ENCODE measurements at regions not wholly inside any gene's neighbourhood (a gene's known extent, or its start where the extent isn't known, plus 50 kb on each side); places are given as distances from the start of the nearest gene placed in this dataset.
A peak's percentile ranks its signal among the peaks of the same experiment; 100 is the strongest.

DNA sequence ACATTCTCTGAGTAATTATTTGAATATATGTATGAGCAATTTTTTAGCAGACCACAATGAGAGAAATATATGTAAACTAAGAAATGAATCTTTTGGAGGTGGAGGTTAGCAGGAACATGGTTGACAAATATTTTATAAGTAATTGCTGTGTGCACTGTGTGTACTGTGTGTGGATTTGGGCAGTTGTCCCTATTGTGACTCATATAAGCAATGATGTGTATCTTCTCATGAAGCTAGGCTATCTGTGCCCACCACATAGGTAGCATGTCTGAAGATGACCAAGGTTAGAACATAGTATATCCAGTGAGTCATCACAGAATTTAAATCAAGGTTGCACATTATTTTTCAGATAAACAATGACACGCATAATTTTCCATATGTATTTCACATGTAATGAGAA lies 713.9 kb upstream of the GBE1 start:
- DNase-seq (ENCODE audit: low read depth) = no peak
- H3K4me3 ChIP-seq (ENCODE audit: control insufficient read depth, low read depth, low read length) = no peak overlapping the region
- TF ChIP-seq, protein P1, sequence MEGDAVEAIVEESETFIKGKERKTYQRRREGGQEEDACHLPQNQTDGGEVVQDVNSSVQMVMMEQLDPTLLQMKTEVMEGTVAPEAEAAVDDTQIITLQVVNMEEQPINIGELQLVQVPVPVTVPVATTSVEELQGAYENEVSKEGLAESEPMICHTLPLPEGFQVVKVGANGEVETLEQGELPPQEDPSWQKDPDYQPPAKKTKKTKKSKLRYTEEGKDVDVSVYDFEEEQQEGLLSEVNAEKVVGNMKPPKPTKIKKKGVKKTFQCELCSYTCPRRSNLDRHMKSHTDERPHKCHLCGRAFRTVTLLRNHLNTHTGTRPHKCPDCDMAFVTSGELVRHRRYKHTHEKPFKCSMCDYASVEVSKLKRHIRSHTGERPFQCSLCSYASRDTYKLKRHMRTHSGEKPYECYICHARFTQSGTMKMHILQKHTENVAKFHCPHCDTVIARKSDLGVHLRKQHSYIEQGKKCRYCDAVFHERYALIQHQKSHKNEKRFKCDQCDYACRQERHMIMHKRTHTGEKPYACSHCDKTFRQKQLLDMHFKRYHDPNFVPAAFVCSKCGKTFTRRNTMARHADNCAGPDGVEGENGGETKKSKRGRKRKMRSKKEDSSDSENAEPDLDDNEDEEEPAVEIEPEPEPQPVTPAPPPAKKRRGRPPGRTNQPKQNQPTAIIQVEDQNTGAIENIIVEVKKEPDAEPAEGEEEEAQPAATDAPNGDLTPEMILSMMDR (conservative IDR thresholded peaks at IDR 0.05; ENCODE audit: control insufficient read depth, insufficient read depth, low read depth, low read length) = no peak

DNA sequence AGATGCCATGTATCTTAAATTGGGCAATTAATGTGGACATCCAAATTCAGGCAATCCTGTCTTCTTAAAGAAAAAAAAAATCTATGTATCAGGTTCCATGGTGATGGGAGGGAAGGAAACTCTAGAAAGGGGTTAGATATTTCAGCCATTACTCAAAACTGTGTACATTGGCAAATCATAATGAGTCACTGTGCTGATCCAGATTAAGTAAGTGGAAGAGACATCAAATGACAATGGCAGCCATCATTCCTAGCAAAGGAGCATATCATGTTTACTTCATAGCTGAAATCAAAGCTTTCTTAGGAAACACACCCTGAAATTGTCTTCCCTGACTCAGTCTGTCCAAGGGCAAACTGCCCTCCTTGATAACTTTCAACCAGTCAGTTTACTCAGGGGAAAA lies 713.3 kb upstream of the GBE1 start:
- H3K4me3 ChIP-seq (ENCODE audit: control insufficient read depth, low read depth, low read length) = no peak overlapping the region
- peak; percentile 3 for DNase-seq (ENCODE audit: low read depth)
- TF ChIP-seq, protein P1 (conservative IDR thresholded peaks at IDR 0.05; ENCODE audit: control insufficient read depth, insufficient read depth, low read depth, low read length) = no peak

DNA sequence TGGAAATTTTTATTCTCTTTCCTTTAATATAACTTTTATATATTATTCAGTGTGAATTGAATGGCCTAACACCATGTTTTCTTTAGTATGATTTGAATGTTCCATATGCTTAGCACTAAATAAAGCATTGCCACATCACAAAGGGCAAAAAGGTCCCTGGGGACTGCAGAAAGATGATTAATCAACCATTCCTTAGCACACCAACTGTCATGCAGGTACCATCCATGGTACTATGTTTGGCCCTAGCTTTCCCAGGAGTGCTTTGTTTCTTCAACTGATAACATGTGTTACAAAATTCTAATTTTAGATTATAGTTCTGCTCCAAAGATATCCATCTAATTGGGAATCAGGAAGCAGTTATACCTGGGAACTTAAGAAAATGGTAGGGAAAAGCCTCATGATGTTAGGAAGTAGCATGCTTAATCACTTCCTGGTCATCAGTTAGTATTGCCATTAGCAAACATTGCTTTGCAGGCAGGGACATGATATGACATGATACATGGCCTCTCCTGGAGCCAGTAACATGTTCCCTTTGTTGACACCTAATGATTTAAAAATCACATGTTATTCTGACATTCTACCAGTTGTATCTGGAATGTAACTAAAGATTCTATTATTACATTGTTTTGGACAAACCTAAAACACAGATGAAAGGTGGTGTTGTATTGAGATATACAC lies 712.6 kb upstream of the GBE1 start:
- no peak for DNase-seq (ENCODE audit: low read depth)
- no peak overlapping the region for H3K4me3 ChIP-seq (ENCODE audit: control insufficient read depth, low read depth, low read length)
- TF ChIP-seq, protein P1 (conservative IDR thresholded peaks at IDR 0.05; ENCODE audit: control insufficient read depth, insufficient read depth, low read depth, low read length) = no peak

DNA sequence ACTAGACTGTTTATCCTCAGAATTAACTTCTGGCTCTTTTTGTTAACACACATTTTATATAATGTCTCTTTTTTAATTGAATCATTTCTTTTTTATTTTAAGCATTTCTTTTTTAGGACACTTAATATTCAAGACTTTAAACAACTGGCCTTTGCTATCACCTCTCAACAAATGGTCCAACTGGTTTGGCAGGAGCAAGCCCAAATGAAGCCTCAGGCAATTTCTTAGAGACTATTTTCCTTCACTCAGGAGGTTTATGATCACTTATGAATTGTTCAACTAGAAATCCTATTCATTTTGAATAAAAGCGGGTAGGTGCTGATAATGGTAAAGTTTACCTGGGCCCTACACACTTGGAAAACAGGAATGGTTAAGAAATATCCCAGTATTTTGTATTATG lies 705.6 kb upstream of the GBE1 start:
- no peak overlapping the region for H3K4me3 ChIP-seq (ENCODE audit: control insufficient read depth, low read depth, low read length)
- no peak for DNase-seq (ENCODE audit: low read depth)
- TF ChIP-seq, protein P1 (conservative IDR thresholded peaks at IDR 0.05; ENCODE audit: control insufficient read depth, insufficient read depth, low read depth, low read length) = no peak

DNA sequence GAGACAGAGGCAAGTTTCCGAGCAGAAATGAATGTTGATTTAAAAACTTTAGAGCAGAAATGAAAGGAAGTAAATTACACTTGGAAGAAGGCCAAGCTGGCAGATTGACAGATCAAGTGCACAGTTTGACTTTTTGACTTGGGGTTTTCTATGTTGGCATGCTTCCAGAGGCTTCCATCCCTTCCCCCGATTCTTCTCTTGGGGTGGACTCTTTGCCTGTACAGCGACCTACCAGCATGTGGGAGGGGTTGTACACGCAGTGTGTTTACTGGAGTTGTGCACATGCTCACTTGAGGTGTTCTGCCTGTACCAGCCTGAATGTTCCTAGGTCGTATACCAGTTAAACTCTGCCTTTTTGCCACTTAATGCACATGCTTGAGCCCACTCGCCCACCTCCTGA lies 701.5 kb upstream of the GBE1 start:
- TF ChIP-seq, protein P1 (conservative IDR thresholded peaks at IDR 0.05; ENCODE audit: control insufficient read depth, insufficient read depth, low read depth, low read length) = no peak
- DNase-seq (ENCODE audit: low read depth) = no peak
- H3K4me3 ChIP-seq (ENCODE audit: control insufficient read depth, low read depth, low read length) = no peak overlapping the region

DNA sequence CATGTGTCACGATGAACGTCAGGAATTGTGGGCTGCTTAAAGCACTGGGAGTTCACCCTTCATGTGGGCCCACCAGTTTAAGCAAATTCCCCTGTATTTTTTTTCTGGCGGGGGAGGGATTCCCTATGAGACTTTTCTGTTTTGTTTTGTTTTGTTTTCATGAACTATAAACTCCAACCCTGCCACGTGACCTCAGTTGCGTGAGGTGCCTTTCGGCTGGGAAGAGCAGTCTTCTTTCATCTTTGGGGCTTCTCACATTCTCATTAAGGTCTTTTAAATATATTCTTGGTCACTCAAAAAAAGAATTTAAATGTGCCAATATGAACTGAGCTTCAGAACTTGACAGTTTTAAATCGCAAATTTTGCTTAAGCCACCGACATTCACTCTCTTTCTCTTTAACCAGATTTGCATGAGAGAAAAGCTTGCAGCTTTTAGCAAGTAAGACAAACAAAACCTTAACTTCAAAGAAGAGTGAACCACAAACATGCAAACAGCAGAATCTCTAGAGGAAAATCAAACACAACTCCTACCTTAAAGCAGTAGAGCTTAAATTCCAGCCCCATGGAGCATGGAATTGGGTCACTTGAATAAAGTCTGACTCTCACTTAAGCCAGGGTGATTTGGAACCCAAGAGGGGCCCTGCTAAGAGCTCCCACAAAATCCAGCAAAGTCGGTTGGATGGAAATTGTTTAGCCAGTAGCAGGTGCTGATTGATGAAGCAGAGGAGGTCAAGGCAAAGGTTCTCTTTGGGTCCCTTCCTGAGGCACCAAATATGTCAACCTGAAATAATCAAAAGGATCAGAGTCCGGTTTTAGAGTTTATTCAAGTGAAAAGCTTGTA lies 699.8 kb upstream of the GBE1 start:
- no peak overlapping the region for H3K4me3 ChIP-seq (ENCODE audit: control insufficient read depth, low read depth, low read length)
- DNase-seq (ENCODE audit: low read depth) = no peak

More for the DNA sequence above, 699.8 kb upstream of the GBE1 start:
- TF ChIP-seq, protein P1 (conservative IDR thresholded peaks at IDR 0.05; ENCODE audit: control insufficient read depth, insufficient read depth, low read depth, low read length) = no peak

Measured in fibroblast of mammary gland (primary cell).